H9 (cell line): ENCODE measurements at regions not wholly inside any gene's neighbourhood (a gene's known extent, or its start where the extent isn't known, plus 50 kb on each side); places are given as distances from the start of the nearest gene placed in this dataset.

ENCODE experiments used
- DNase-seq: peaks from one replicate; pipeline ENCODE4 v3.0.0-alpha.2; 2017
- H2AFZ ChIP-seq: one replicate; pipeline ENCODE4 v1.6.1; 2013; ENCODE audit warnings: mild to moderate bottlenecking, low read length, control low read depth, moderate library complexity
- H2AK5ac ChIP-seq: 2 replicates; pipeline ENCODE4 v1.6.1; 2013; ENCODE audit warnings: low read length, control low read depth, mixed read lengths; ENCODE audit not compliant: insufficient read length
- H2BK120ac ChIP-seq: one replicate; pipeline ENCODE4 v1.6.1; 2013; ENCODE audit warnings: low read depth, mild to moderate bottlenecking, low read length, control low read depth, inconsistent platforms; ENCODE audit not compliant: poor library complexity, severe bottlenecking
- H2BK12ac ChIP-seq: 2 replicates; pipeline ENCODE4 v1.6.1; 2013; ENCODE audit warnings: low read length, control low read depth, mixed read lengths, low read depth; ENCODE audit not compliant: insufficient read length
- H2BK15ac ChIP-seq: 2 replicates; pipeline ENCODE4 v1.6.1; 2013; ENCODE audit warnings: low read depth, low read length, control low read depth
- H2BK20ac ChIP-seq: one replicate; pipeline ENCODE4 v1.6.1; 2013; ENCODE audit warnings: low read depth, mild to moderate bottlenecking, low read length, control low read depth, inconsistent platforms; ENCODE audit not compliant: poor library complexity, severe bottlenecking
- H2BK5ac ChIP-seq: 2 replicates; pipeline ENCODE4 v1.6.1; 2013; ENCODE audit warnings: low read length, control low read depth, mixed read lengths; ENCODE audit not compliant: insufficient read length
- H3K14ac ChIP-seq: 2 replicates; pipeline ENCODE4 v1.6.1; 2013; ENCODE audit warnings: low read length, control low read depth; ENCODE audit not compliant: insufficient read depth
- H3K18ac ChIP-seq: 2 replicates; pipeline ENCODE4 v1.6.1; 2013; ENCODE audit warnings: low read depth, mild to moderate bottlenecking, mixed read lengths, low read length, control low read depth; ENCODE audit not compliant: insufficient read length
- H3K23ac ChIP-seq: 2 replicates; pipeline ENCODE4 v1.6.1; 2013; ENCODE audit warnings: low read length, control low read depth, mixed read lengths, low read depth; ENCODE audit not compliant: insufficient read length
- H3K23me2 ChIP-seq: 2 replicates; pipeline ENCODE4 v1.6.1; 2013; ENCODE audit warnings: low read depth, mild to moderate bottlenecking, mixed read lengths, low read length, control low read depth; ENCODE audit not compliant: insufficient read length, poor library complexity, severe bottlenecking
- H3K27ac ChIP-seq: 2 replicates; pipeline ENCODE4 v1.5.1; 2013; ENCODE audit warnings: low read length, control low read depth, mixed read lengths, low read depth; ENCODE audit not compliant: insufficient read length
- H3K27me3 ChIP-seq: 2 replicates; pipeline ENCODE4 v1.6.1; 2013; ENCODE audit warnings: low read length, control low read depth, inconsistent platforms; ENCODE audit not compliant: insufficient read depth
- H3K4ac ChIP-seq: 2 replicates; pipeline ENCODE4 v1.6.1; 2013; ENCODE audit warnings: low read depth, mild to moderate bottlenecking, control low read depth, inconsistent platforms, low read length, moderate library complexity
- H3K4me1 ChIP-seq: 2 replicates; pipeline ENCODE4 v1.6.1; 2013; ENCODE audit warnings: low read length, control low read depth, inconsistent platforms; ENCODE audit not compliant: insufficient read depth
- H3K4me2 ChIP-seq: 2 replicates; pipeline ENCODE4 v1.6.1; 2013; ENCODE audit warnings: low read length, control low read depth, mixed read lengths; ENCODE audit not compliant: insufficient read length, insufficient read depth
- H3K56ac ChIP-seq: 2 replicates; pipeline ENCODE4 v1.6.1; 2013; ENCODE audit warnings: low read depth, mild to moderate bottlenecking, mixed read lengths, low read length, control low read depth; ENCODE audit not compliant: insufficient read length
- H3K79me1 ChIP-seq: 2 replicates; pipeline ENCODE4 v1.6.1; 2013; ENCODE audit warnings: low read depth, mild to moderate bottlenecking, moderate library complexity, low read length, control low read depth, inconsistent platforms; ENCODE audit not compliant: insufficient read depth, poor library complexity, severe bottlenecking
- H3K79me2 ChIP-seq: 2 replicates; pipeline ENCODE4 v1.6.1; 2013; ENCODE audit warnings: low read length, control low read depth, inconsistent platforms; ENCODE audit not compliant: insufficient read depth
- H3K9ac ChIP-seq: 2 replicates; pipeline ENCODE4 v1.6.1; 2013; ENCODE audit warnings: low read length, control low read depth, mixed read lengths; ENCODE audit not compliant: insufficient read length; ENCODE audit errors: extremely low read depth
- H3K9me3 ChIP-seq: one replicate; pipeline ENCODE4 v1.6.1; 2013; ENCODE audit warnings: low read depth, low read length, inconsistent platforms; ENCODE audit not compliant: control insufficient read depth
- H3T11ph ChIP-seq: one replicate; pipeline ENCODE4 v1.6.1; 2013; ENCODE audit warnings: mild to moderate bottlenecking, low read length, control low read depth, inconsistent platforms
- H4K20me1 ChIP-seq: one replicate; pipeline ENCODE4 v1.6.1; 2013; ENCODE audit not compliant: control insufficient read depth, insufficient read length, insufficient read depth
- H4K5ac ChIP-seq: 2 replicates; pipeline ENCODE4 v1.6.1; 2013; ENCODE audit warnings: low read depth, mild to moderate bottlenecking, mixed read lengths, low read length, control low read depth; ENCODE audit not compliant: insufficient read length
- H4K8ac ChIP-seq: replicated peaks from 2 replicates; pipeline ENCODE4 v1.6.1; 2013; ENCODE audit warnings: low read length, control low read depth, mixed read lengths, low read depth; ENCODE audit not compliant: insufficient read length
- H4K91ac ChIP-seq: 2 replicates; pipeline ENCODE4 v1.6.1; 2013; ENCODE audit warnings: low read depth, mild to moderate bottlenecking, moderate library complexity, mixed read lengths, low read length, control low read depth; ENCODE audit not compliant: insufficient read length
- H3K27ac Mint-ChIP-seq, 3 experiments: 2 replicates in 2 of 3; 3 replicates in 1 of 3; pipeline ENCODE4 v1.8.0; 2020 to 2021; ENCODE audit warnings: mixed read lengths in 3 of 3, mild to moderate bottlenecking in 1 of 3, moderate library complexity in 1 of 3
- H3K27me3 Mint-ChIP-seq: 2 replicates; pipeline ENCODE4 v1.8.0; 2021; ENCODE audit warnings: low read depth, mild to moderate bottlenecking, moderate library complexity, mixed read lengths
- H3K36me3 Mint-ChIP-seq, 3 experiments: 2 replicates in 2 of 3; 3 replicates in 1 of 3; pipeline ENCODE4 v1.8.0; 2020 to 2021; ENCODE audit warnings: low read depth in 3 of 3, mixed read lengths in 3 of 3; ENCODE audit not compliant: insufficient read depth in 1 of 3
- H3K4me1 Mint-ChIP-seq, 2 experiments: 2 replicates each; pipeline ENCODE4 v1.8.0; 2020; ENCODE audit warnings: mixed read lengths in 2 of 2
- H3K4me3 Mint-ChIP-seq, 2 experiments: 2 replicates in 1 of 2; 3 replicates in 1 of 2; pipeline ENCODE4 v1.8.0; 2020 to 2021; ENCODE audit warnings: mild to moderate bottlenecking in 2 of 2, mixed read lengths in 2 of 2, moderate library complexity in 1 of 2
- H3K9me3 Mint-ChIP-seq, 2 experiments: 2 replicates in 1 of 2; 3 replicates in 1 of 2; pipeline ENCODE4 v1.8.0; 2020; ENCODE audit warnings: mild to moderate bottlenecking in 2 of 2, mixed read lengths in 2 of 2, moderate library complexity in 1 of 2
- CTCF ChIP-seq: fragments of 200-600 bp; sonication (generic); conservative IDR thresholded peaks from 3 replicates; pipeline ENCODE4 v1.8.0; 2021; ENCODE audit warnings: antibody characterized with exemption, mild to moderate bottlenecking
- WGBS: extraction: QIAGEN DNeasy Blood & Tissue Kit; methylation state at CpG from one replicate; pipeline ENCODE4 v1.1.7; 2013; ENCODE audit warnings: missing lambda C conversion rate, low lambda C conversion rate, mixed read lengths; ENCODE audit not compliant: insufficient read length; ENCODE audit errors: extremely low coverage; 5-methylcytosine and 5-hydroxymethylcytosine counted together

- Histone ChIP-seq H4K91ac (no peak overlapping the region), H2BK15ac (no peak overlapping the region), H2AFZ (no peak overlapping the region), H2BK5ac (no peak overlapping the region), H3K9ac (no peak overlapping the region), H4K8ac (no peak overlapping the region), H2BK20ac (no peak overlapping the region), H3K23me2 (no peaks in the 10 kb centered on the region), H3K4me2 (no peak overlapping the region), H3K79me2 (no peaks in the 10 kb centered on the region), H3K23ac (no peak overlapping the region), H3K4ac (no peak overlapping the region), H4K5ac (no peak overlapping the region), H3K27ac (no peak overlapping the region), H3K56ac (no peak overlapping the region), H3K79me1 (no peaks in the 10 kb centered on the region), H3K18ac (no peak overlapping the region), H3T11ph (no peak overlapping the region), H3K27me3 (no peaks in the 10 kb centered on the region), H3K14ac (no peak overlapping the region), H3K4me1 (no peaks in the 10 kb centered on the region), H2BK12ac (no peak overlapping the region), H2BK120ac (no peak overlapping the region), H3K9me3 (no peaks in the 10 kb centered on the region), H4K20me1 (no peaks in the 10 kb centered on the region), H2AK5ac (no peak overlapping the region)
- H3K27ac Mint-ChIP-seq = no peak overlapping the region
- TF ChIP-seq CTCF = no peak
- no peak for DNase-seq
- H3K9me3 Mint-ChIP-seq = no peaks in the 10 kb centered on the region
- H3K36me3 Mint-ChIP-seq = no peaks in the 10 kb centered on the region
- H3K27me3 Mint-ChIP-seq = no peaks in the 10 kb centered on the region
- 0 out of 4 replicates have a peak, but pooled peaks cover 0 to 2% of the 10 kb centered on the region in 2 experiments for H3K4me1 Mint-ChIP-seq
- no CpG with 5 or more reads among the region's 6 CpGs for WGBS
- H3K4me3 Mint-ChIP-seq = no peak overlapping the region
Measured at GRCh38 chr1:87591492-87591891, 262.8 kb downstream of the LMO4 start.
